CD8-positive, alpha-beta memory T cell (primary cell): ENCODE measurements at regions not wholly inside any gene's neighbourhood (a gene's known extent, or its start where the extent isn't known, plus 50 kb on each side); places are given as distances from the start of the nearest gene placed in this dataset.

Source experiments
- CTCF ChIA-PET: fragments of 350-600 bp; sonication (Branson Sonifier 250); formaldehyde crosslinking; loops from one replicate; lab custom pipeline; 2021; ENCODE audit warnings: antibody characterized with exemption; lab: Charles Lee
- POLR2A ChIA-PET: fragments of 350-600 bp; sonication (Branson Sonifier 250); formaldehyde crosslinking; loops from one replicate; lab custom pipeline; 2021; ENCODE audit warnings: antibody characterized with exemption; lab: Charles Lee
- DNase-seq, 5 donors: peaks; one replicate each; pipeline versions ENCODE4 v3.0.0 to v3.0.0-alpha.2; 2020 to 2022; ENCODE audit warnings: mixed read lengths in 1 of 5
- H3K27ac ChIP-seq: one replicate; pipeline ENCODE4 v1.7.0; 2013; ENCODE audit warnings: low read depth, mild to moderate bottlenecking, low read length, moderate library complexity
- H3K27me3 ChIP-seq: 2 replicates; pipeline ENCODE4 v1.7.0; 2013; ENCODE audit warnings: low read length, mild to moderate bottlenecking; ENCODE audit not compliant: insufficient read depth, poor library complexity, severe bottlenecking
- H3K36me3 ChIP-seq: 2 replicates; pipeline ENCODE4 v1.7.0; 2013; ENCODE audit warnings: mild to moderate bottlenecking, low read length, moderate library complexity; ENCODE audit not compliant: insufficient read depth
- H3K4me1 ChIP-seq: 2 replicates; pipeline ENCODE4 v1.7.0; 2013; ENCODE audit warnings: mild to moderate bottlenecking, low read length, moderate library complexity; ENCODE audit not compliant: insufficient read depth
- H3K4me3 ChIP-seq: 2 replicates; pipeline ENCODE4 v1.7.0; 2013; ENCODE audit warnings: mild to moderate bottlenecking, low read length
- H3K9me3 ChIP-seq: 2 replicates; pipeline ENCODE4 v1.7.0; 2013; ENCODE audit warnings: mild to moderate bottlenecking, low read length
- H3K27ac Mint-ChIP-seq, 8 donors: one replicate each; pipeline ENCODE4 v1.8.0; 2020 to 2021; ENCODE audit warnings: mixed read lengths in 8 of 8, mild to moderate bottlenecking in 6 of 8, inconsistent platforms in 3 of 8, moderate library complexity in 3 of 8
- H3K27me3 Mint-ChIP-seq, 2 donors: one replicate each; pipeline ENCODE4 v1.8.0; 2020 to 2021; ENCODE audit warnings: mixed read lengths in 2 of 2, mild to moderate bottlenecking in 1 of 2, moderate library complexity in 1 of 2
- H3K36me3 Mint-ChIP-seq, 3 donors: one replicate each; pipeline ENCODE4 v1.8.0; 2020 to 2021; ENCODE audit warnings: mixed read lengths in 3 of 3, inconsistent platforms in 1 of 3, mild to moderate bottlenecking in 1 of 3
- H3K4me1 Mint-ChIP-seq, 3 donors: one replicate each; pipeline ENCODE4 v1.8.0; 2020 to 2021; ENCODE audit warnings: mixed read lengths in 3 of 3, inconsistent platforms in 1 of 3, mild to moderate bottlenecking in 1 of 3
- H3K4me3 Mint-ChIP-seq, 7 donors: one replicate each; pipeline ENCODE4 v1.8.0; 2020 to 2021; ENCODE audit warnings: mixed read lengths in 7 of 7, mild to moderate bottlenecking in 6 of 7, moderate library complexity in 4 of 7, inconsistent platforms in 2 of 7
- H3K9me3 Mint-ChIP-seq, 5 donors: one replicate each; pipeline ENCODE4 v1.8.0; 2020 to 2022; ENCODE audit warnings: mixed read lengths in 5 of 5, mild to moderate bottlenecking in 3 of 5, moderate library complexity in 2 of 5, inconsistent platforms in 1 of 5

GRCh38 chr7:127501817-127502216 is 83.6 kb downstream of the GCC1 start:
- no peaks in the 10 kb centered on the region for H3K27me3 ChIP-seq
- Mint-ChIP-seq H3K9me3 (peaks cover 0 to 2% (median 0%) of the 10 kb centered on the region in 5 donors), H3K4me1 (no peaks in the 10 kb centered on the region), H3K27ac (no peak overlapping the region), H3K27me3 (peaks cover 11 to 32% of the 10 kb centered on the region in 2 donors), H3K36me3 (no peaks in the 10 kb centered on the region), H3K4me3 (no peak overlapping the region)
- no peaks in the 10 kb centered on the region for H3K9me3 ChIP-seq
- CTCF ChIA-PET: no interaction called here
- DNase-seq: no peak
- no peak overlapping the region for H3K4me3 ChIP-seq
- POLR2A ChIA-PET: no interaction called here
- no peak overlapping the region for H3K27ac ChIP-seq
- no peaks in the 10 kb centered on the region for H3K4me1 ChIP-seq
- H3K36me3 ChIP-seq: no peaks in the 10 kb centered on the region

GRCh38 chr7:127487381-127487780 is 94.9 kb upstream of the ZNF800 start:
- POLR2A ChIA-PET: no interaction called here
- Histone ChIP-seq H3K9me3 (no peaks in the 10 kb centered on the region), H3K27me3 (peaks cover 5% of the 10 kb centered on the region), H3K27ac (no peak overlapping the region), H3K4me1 (no peaks in the 10 kb centered on the region), H3K4me3 (no peak overlapping the region), H3K36me3 (no peaks in the 10 kb centered on the region)
- Mint-ChIP-seq H3K27ac (no peak overlapping the region), H3K9me3 (peaks cover 0 to 15% (median 7%) of the 10 kb centered on the region in 5 donors), H3K36me3 (peaks cover 0 to 4% (median 0%) of the 10 kb centered on the region in 3 donors), H3K4me3 (no peak overlapping the region), H3K4me1 (peaks cover 10 to 12% (median 11%) of the 10 kb centered on the region in 3 donors), H3K27me3 (peaks cover 11 to 23% of the 10 kb centered on the region in 2 donors)
- no peak for DNase-seq
- CTCF ChIA-PET: no interaction called here

- Histone ChIP-seq H3K4me3 (no peak overlapping the region), H3K4me1 (no peaks in the 10 kb centered on the region), H3K27ac (no peak overlapping the region), H3K27me3 (peaks cover 5% of the 10 kb centered on the region), H3K9me3 (no peaks in the 10 kb centered on the region), H3K36me3 (no peaks in the 10 kb centered on the region)
- POLR2A ChIA-PET: no interaction called here
- Mint-ChIP-seq H3K27me3 (peaks cover 11 to 27% of the 10 kb centered on the region in 2 donors), H3K4me1 (peaks cover 10 to 12% (median 11%) of the 10 kb centered on the region in 3 donors), H3K36me3 (peaks cover 0 to 4% (median 0%) of the 10 kb centered on the region in 3 donors), H3K9me3 (peaks cover 0 to 15% (median 7%) of the 10 kb centered on the region in 5 donors), H3K27ac (no peak overlapping the region), H3K4me3 (no peak overlapping the region)
- CTCF ChIA-PET: no interaction called here
- DNase-seq: no peak
These were observed 94.1 kb upstream of the ZNF800 start for GRCh38 chr7:127486654-127487053.

- Mint-ChIP-seq H3K4me1 (peaks cover 10 to 12% (median 11%) of the 10 kb centered on the region in 3 donors), H3K9me3 (peaks cover 0 to 11% (median 3%) of the 10 kb centered on the region in 5 donors), H3K36me3 (no peaks in the 10 kb centered on the region), H3K4me3 (no peak overlapping the region), H3K27me3 (peaks cover 8 to 26% of the 10 kb centered on the region in 2 donors), H3K27ac (no peak overlapping the region)
- no peak for DNase-seq
- H3K27me3 ChIP-seq: no peaks in the 10 kb centered on the region
- no peaks in the 10 kb centered on the region for H3K9me3 ChIP-seq
- H3K4me3 ChIP-seq: no peak overlapping the region
- H3K27ac ChIP-seq: no peak overlapping the region
- ChIA-PET POLR2A (no interaction called here), CTCF (no interaction called here)
- H3K36me3 ChIP-seq: no peaks in the 10 kb centered on the region
- no peaks in the 10 kb centered on the region for H3K4me1 ChIP-seq
These were observed 93.0 kb upstream of the ZNF800 start for GRCh38 chr7:127485482-127485881.

GRCh38 chr7:127484954-127485353 is 92.4 kb upstream of the ZNF800 start:
- Mint-ChIP-seq H3K27me3 (peaks cover 11 to 26% of the 10 kb centered on the region in 2 donors), H3K4me3 (peak overlapping the region in 6 of 7 donors; percentile 11 to 57 (median 50)), H3K27ac (no peak overlapping the region), H3K4me1 (peaks cover 10 to 12% (median 11%) of the 10 kb centered on the region in 3 donors), H3K36me3 (no peaks in the 10 kb centered on the region), H3K9me3 (peaks cover 0 to 8% (median 3%) of the 10 kb centered on the region in 5 donors)
- no peaks in the 10 kb centered on the region for H3K9me3 ChIP-seq
- H3K4me1 ChIP-seq: no peaks in the 10 kb centered on the region
- POLR2A ChIA-PET: no interaction called here
- no peaks in the 10 kb centered on the region for H3K27me3 ChIP-seq
- no peaks in the 10 kb centered on the region for H3K36me3 ChIP-seq
- H3K27ac ChIP-seq: no peak overlapping the region
- CTCF ChIA-PET: no interaction called here
- DNase-seq: no peak
- H3K4me3 ChIP-seq: no peak overlapping the region

- H3K4me1 ChIP-seq: no peaks in the 10 kb centered on the region
- H3K9me3 Mint-ChIP-seq: no peaks in the 10 kb centered on the region
- H3K36me3 Mint-ChIP-seq: no peaks in the 10 kb centered on the region
- no peaks in the 10 kb centered on the region for H3K4me1 Mint-ChIP-seq
- H3K4me3 ChIP-seq: no peak overlapping the region
- peaks cover 17 to 47% of the 10 kb centered on the region in 2 donors for H3K27me3 Mint-ChIP-seq
- H3K36me3 ChIP-seq: no peaks in the 10 kb centered on the region
- no peak overlapping the region for H3K27ac Mint-ChIP-seq
- H3K27me3 ChIP-seq: no peaks in the 10 kb centered on the region
- DNase-seq: no peak
- ChIA-PET CTCF (no interaction called here), POLR2A (no interaction called here)
- no peaks in the 10 kb centered on the region for H3K9me3 ChIP-seq
- no peak overlapping the region for H3K27ac ChIP-seq
- no peak overlapping the region for H3K4me3 Mint-ChIP-seq
These were observed 86.0 kb upstream of the ZNF800 start for GRCh38 chr7:127478461-127478860.

- ChIA-PET POLR2A (no interaction called here), CTCF (no interaction called here)
- Histone ChIP-seq H3K27me3 (no peaks in the 10 kb centered on the region), H3K4me1 (no peaks in the 10 kb centered on the region), H3K27ac (no peak overlapping the region), H3K4me3 (no peak overlapping the region), H3K36me3 (no peaks in the 10 kb centered on the region), H3K9me3 (no peaks in the 10 kb centered on the region)
- no peaks in the 10 kb centered on the region for H3K36me3 Mint-ChIP-seq
- no peak overlapping the region for H3K27ac Mint-ChIP-seq
- H3K27me3 Mint-ChIP-seq: peaks cover 17 to 52% of the 10 kb centered on the region in 2 donors
- peak in 1 of 5 donors; percentile 34 for DNase-seq
- H3K4me3 Mint-ChIP-seq: no peak overlapping the region
- H3K4me1 Mint-ChIP-seq: no peaks in the 10 kb centered on the region
- H3K9me3 Mint-ChIP-seq: no peaks in the 10 kb centered on the region
These were observed 85.5 kb upstream of the ZNF800 start for GRCh38 chr7:127478024-127478355.

GRCh38 chr7:127477295-127478023 is 85.0 kb upstream of the ZNF800 start:
- Mint-ChIP-seq H3K4me3 (no peak overlapping the region), H3K27me3 (peaks cover 17 to 56% of the 10 kb centered on the region in 2 donors), H3K4me1 (no peaks in the 10 kb centered on the region), H3K36me3 (no peaks in the 10 kb centered on the region), H3K9me3 (no peaks in the 10 kb centered on the region), H3K27ac (peak overlapping the region in 1 of 8 donors; percentile 40)
- POLR2A ChIA-PET: no interaction called here
- Histone ChIP-seq H3K4me1 (no peaks in the 10 kb centered on the region), H3K27me3 (no peaks in the 10 kb centered on the region), H3K4me3 (no peak overlapping the region), H3K27ac (no peak overlapping the region), H3K9me3 (no peaks in the 10 kb centered on the region), H3K36me3 (no peaks in the 10 kb centered on the region)
- CTCF ChIA-PET: no interaction called here
- DNase-seq: no peak
